ENCODE measurements at regions not wholly inside any gene's neighbourhood (a gene's known extent, or its start where the extent isn't known, plus 50 kb on each side); places are given as distances from the start of the nearest gene placed in this dataset.

GRCh38 chr15:19899021-19899824 lies 642.4 kb downstream of the GOLGA6L6 start:
- TF ChIP-seq POLR2A (IDR thresholded peaks at IDR 0.05), result no peak
- TF ChIP-seq, protein P1, sequence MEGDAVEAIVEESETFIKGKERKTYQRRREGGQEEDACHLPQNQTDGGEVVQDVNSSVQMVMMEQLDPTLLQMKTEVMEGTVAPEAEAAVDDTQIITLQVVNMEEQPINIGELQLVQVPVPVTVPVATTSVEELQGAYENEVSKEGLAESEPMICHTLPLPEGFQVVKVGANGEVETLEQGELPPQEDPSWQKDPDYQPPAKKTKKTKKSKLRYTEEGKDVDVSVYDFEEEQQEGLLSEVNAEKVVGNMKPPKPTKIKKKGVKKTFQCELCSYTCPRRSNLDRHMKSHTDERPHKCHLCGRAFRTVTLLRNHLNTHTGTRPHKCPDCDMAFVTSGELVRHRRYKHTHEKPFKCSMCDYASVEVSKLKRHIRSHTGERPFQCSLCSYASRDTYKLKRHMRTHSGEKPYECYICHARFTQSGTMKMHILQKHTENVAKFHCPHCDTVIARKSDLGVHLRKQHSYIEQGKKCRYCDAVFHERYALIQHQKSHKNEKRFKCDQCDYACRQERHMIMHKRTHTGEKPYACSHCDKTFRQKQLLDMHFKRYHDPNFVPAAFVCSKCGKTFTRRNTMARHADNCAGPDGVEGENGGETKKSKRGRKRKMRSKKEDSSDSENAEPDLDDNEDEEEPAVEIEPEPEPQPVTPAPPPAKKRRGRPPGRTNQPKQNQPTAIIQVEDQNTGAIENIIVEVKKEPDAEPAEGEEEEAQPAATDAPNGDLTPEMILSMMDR (IDR thresholded peaks at IDR 0.05), result no peak
